ENCODE measurements at regions not wholly inside any gene's neighbourhood (a gene's known extent, or its start where the extent isn't known, plus 50 kb on each side); places are given as distances from the start of the nearest gene placed in this dataset.

DNA sequence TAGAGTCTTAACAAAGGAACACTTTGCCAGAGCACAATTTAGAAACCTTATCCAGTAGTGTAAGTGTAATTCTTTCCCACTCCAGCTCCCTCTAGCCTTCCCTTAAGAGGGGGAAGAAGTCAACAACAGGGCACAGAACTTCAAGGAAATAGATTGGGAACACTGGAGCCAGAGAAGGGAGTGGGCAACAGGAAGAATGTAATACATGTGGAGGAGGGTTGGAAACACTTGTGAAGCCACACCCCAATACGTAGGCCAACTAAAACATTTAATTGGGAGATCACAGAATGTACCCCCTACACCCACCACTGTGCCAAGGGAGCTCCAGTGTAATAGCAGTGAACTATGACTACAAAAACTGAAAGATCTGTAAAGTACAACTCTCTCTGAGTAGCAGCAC lies 735.7 kb upstream of the HS3ST5 start:
- no peaks in the 10 kb centered on the region for H3K27me3 ChIP-seq (ENCODE audit: control insufficient read depth, insufficient read depth, low read length)
- Mint-ChIP-seq H3K9me3 (peaks cover 4 to 18% (median 11%) of the 10 kb centered on the region in 7 donors), H3K36me3 (no peaks in the 10 kb centered on the region), H3K4me3 (no peak overlapping the region), H3K27me3 (no peaks in the 10 kb centered on the region), H3K27ac (peak overlapping the region in 1 of 3 donors; percentile 58), H3K4me1 (no peaks in the 10 kb centered on the region)
- no peak overlapping the region for H3K4me3 ChIP-seq (ENCODE audit: low read depth, low read length)
- H3K4me1 ChIP-seq (ENCODE audit: control insufficient read depth, insufficient read depth, low read length, poor library complexity, severe bottlenecking): no peaks in the 10 kb centered on the region
- DNase-seq: no peak
- ATAC-seq (ENCODE audit: low read depth in 2 of 2): no peak
- H3K27ac ChIP-seq (ENCODE audit: insufficient read depth, low read length, poor library complexity, severe bottlenecking): no peak overlapping the region
- H3K9me3 ChIP-seq (ENCODE audit: control insufficient read depth in 2 of 2, low read length in 2 of 2): no peaks in the 10 kb centered on the region
- H3K36me3 ChIP-seq (ENCODE audit: control insufficient read depth, insufficient read depth, low read length): no peaks in the 10 kb centered on the region

DNA sequence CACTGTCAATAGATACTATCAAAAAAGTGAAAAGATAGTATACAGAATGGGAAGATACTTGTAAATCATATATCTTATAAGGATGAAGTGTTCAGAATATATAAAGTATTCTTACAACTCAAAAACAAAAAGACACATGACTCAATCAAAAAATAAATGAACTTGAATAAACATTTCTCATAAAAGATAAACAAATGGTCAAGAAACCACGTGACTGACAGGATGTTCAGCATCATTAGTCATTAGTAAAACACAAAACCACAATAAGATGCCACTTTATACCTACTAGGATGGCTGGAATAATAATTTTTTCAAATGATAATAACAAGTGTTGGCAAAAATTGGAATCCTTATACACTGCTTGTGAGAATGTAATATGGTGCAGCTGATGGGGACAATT lies 729.1 kb upstream of the HS3ST5 start:
- Histone ChIP-seq H3K4me1 (ENCODE audit: control insufficient read depth, insufficient read depth, low read length, poor library complexity, severe bottlenecking) (no peaks in the 10 kb centered on the region), H3K27me3 (ENCODE audit: control insufficient read depth, insufficient read depth, low read length) (no peaks in the 10 kb centered on the region), H3K36me3 (ENCODE audit: control insufficient read depth, insufficient read depth, low read length) (no peaks in the 10 kb centered on the region), H3K9me3 (ENCODE audit: control insufficient read depth in 2 of 2, low read length in 2 of 2) (peaks cover 0 to 4% of the 10 kb centered on the region in 2 experiments), H3K4me3 (ENCODE audit: low read depth, low read length) (no peak overlapping the region), H3K27ac (ENCODE audit: insufficient read depth, low read length, poor library complexity, severe bottlenecking) (no peak overlapping the region)
- Mint-ChIP-seq H3K27ac (no peak overlapping the region), H3K27me3 (no peaks in the 10 kb centered on the region), H3K9me3 (peaks cover 0 to 18% (median 5%) of the 10 kb centered on the region in 7 donors), H3K4me3 (no peak overlapping the region), H3K36me3 (no peaks in the 10 kb centered on the region), H3K4me1 (no peaks in the 10 kb centered on the region)
- no peak for DNase-seq
- ATAC-seq (ENCODE audit: low read depth in 2 of 2): no peak

DNA sequence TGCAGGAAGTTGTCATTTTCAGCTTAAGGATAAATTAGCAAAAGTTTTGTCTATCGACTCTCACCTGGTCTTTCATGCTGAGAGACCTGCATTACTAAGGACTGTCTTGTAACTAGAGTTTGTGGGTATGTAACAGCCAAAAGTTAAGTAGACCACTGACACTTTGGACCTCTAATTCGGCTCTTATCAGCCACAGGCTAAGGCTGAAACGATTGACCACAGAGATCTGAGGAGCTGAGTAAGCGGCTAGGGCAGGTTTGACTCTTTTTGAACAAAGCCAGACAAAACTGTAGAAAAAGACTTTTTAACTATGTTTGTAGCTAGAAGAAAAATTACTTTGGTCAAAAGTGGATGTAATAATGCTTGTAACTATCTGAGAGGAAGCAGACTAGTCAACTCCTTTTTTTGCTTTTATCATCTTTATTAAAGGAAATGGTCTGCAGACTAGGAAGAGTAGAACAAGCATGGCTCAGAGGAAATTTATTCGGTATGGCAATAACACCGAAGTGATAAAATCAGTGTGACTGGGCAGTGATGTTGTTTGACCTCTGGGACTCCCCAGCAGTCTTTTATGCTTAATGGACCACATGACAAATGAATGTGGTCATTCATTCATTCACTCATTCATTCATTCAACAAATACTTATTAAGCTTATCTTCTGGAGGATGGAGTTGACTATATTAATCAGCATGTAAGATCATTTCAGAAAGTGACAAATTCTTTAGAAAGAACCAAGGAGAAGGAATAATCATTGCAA lies 725.0 kb upstream of the HS3ST5 start:
- DNase-seq (no peak), ATAC-seq (ENCODE audit: low read depth in 2 of 2) (no peak)
- Mint-ChIP-seq H3K27ac (no peak overlapping the region), H3K27me3 (no peaks in the 10 kb centered on the region), H3K4me3 (no peak overlapping the region), H3K4me1 (no peaks in the 10 kb centered on the region), H3K9me3 (peaks cover 0 to 15% (median 5%) of the 10 kb centered on the region in 7 donors), H3K36me3 (no peaks in the 10 kb centered on the region)
- no peaks in the 10 kb centered on the region for H3K27me3 ChIP-seq (ENCODE audit: control insufficient read depth, insufficient read depth, low read length)
- no peaks in the 10 kb centered on the region for H3K36me3 ChIP-seq (ENCODE audit: control insufficient read depth, insufficient read depth, low read length)
- no peaks in the 10 kb centered on the region for H3K4me1 ChIP-seq (ENCODE audit: control insufficient read depth, insufficient read depth, low read length, poor library complexity, severe bottlenecking)
- H3K27ac ChIP-seq (ENCODE audit: insufficient read depth, low read length, poor library complexity, severe bottlenecking): no peak overlapping the region
- H3K4me3 ChIP-seq (ENCODE audit: low read depth, low read length): no peak overlapping the region
- H3K9me3 ChIP-seq (ENCODE audit: control insufficient read depth in 2 of 2, low read length in 2 of 2): peaks cover 0 to 8% of the 10 kb centered on the region in 2 experiments

DNA sequence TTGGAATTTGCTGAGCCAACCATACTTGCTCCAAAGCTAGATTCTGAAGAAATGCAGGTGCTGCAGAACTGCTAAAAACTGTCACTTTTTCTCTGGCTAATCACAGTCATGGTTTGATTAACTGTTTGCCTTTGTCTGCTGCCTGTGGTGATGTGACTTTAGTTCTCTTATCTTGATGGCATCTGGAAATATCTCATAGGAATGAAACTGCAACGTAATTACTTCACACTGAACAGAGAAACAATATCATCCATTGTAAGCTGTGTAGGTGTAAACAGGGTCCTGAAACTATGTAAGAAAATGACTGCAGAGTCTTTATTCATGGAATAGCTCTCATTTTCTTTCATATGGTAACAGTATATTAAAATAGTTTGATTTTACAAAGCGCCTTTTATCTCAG lies 721.9 kb upstream of the HS3ST5 start:
- no peaks in the 10 kb centered on the region for H3K27me3 ChIP-seq (ENCODE audit: control insufficient read depth, insufficient read depth, low read length)
- Mint-ChIP-seq H3K36me3 (no peaks in the 10 kb centered on the region), H3K4me3 (no peak overlapping the region), H3K9me3 (peaks cover 0 to 11% (median 2%) of the 10 kb centered on the region in 7 donors), H3K4me1 (no peaks in the 10 kb centered on the region), H3K27me3 (no peaks in the 10 kb centered on the region), H3K27ac (no peak overlapping the region)
- no peak overlapping the region for H3K27ac ChIP-seq (ENCODE audit: insufficient read depth, low read length, poor library complexity, severe bottlenecking)
- no peak overlapping the region for H3K4me3 ChIP-seq (ENCODE audit: low read depth, low read length)
- ATAC-seq (ENCODE audit: low read depth in 2 of 2) (no peak), DNase-seq (no peak)
- H3K9me3 ChIP-seq (ENCODE audit: control insufficient read depth in 2 of 2, low read length in 2 of 2): peaks cover 0 to 4% of the 10 kb centered on the region in 2 experiments
- no peaks in the 10 kb centered on the region for H3K36me3 ChIP-seq (ENCODE audit: control insufficient read depth, insufficient read depth, low read length)
- H3K4me1 ChIP-seq (ENCODE audit: control insufficient read depth, insufficient read depth, low read length, poor library complexity, severe bottlenecking): no peaks in the 10 kb centered on the region

DNA sequence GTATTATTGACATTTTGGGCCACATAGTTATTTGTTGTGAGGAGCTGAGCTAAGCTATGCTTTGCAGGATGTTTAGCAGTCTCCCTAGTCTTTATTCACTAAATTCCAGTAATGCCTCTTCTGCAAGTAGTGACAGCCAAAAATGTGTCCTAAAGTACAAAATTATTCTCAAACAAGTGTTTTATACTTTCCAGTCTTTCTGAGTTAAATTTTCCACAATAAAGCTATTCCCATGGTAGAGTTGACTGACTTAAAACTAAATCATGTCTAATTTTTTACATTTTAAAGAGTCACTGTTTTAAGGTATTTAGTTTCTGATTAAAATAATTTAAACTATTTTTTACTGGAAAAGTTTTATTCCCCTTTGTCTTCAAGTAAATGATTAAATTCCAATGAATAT lies 717.8 kb upstream of the HS3ST5 start:
- Mint-ChIP-seq H3K36me3 (no peaks in the 10 kb centered on the region), H3K9me3 (peaks cover 0 to 7% (median 3%) of the 10 kb centered on the region in 7 donors), H3K27ac (no peak overlapping the region), H3K4me3 (no peak overlapping the region), H3K4me1 (no peaks in the 10 kb centered on the region), H3K27me3 (no peaks in the 10 kb centered on the region)
- no peaks in the 10 kb centered on the region for H3K36me3 ChIP-seq (ENCODE audit: control insufficient read depth, insufficient read depth, low read length)
- no peaks in the 10 kb centered on the region for H3K4me1 ChIP-seq (ENCODE audit: control insufficient read depth, insufficient read depth, low read length, poor library complexity, severe bottlenecking)
- no peaks in the 10 kb centered on the region for H3K27me3 ChIP-seq (ENCODE audit: control insufficient read depth, insufficient read depth, low read length)
- no peak overlapping the region for H3K27ac ChIP-seq (ENCODE audit: insufficient read depth, low read length, poor library complexity, severe bottlenecking)
- no peak for ATAC-seq (ENCODE audit: low read depth in 2 of 2)
- no peak for DNase-seq
- H3K9me3 ChIP-seq (ENCODE audit: control insufficient read depth in 2 of 2, low read length in 2 of 2): peaks cover 0 to 4% of the 10 kb centered on the region in 2 experiments
- H3K4me3 ChIP-seq (ENCODE audit: low read depth, low read length): no peak overlapping the region

DNA sequence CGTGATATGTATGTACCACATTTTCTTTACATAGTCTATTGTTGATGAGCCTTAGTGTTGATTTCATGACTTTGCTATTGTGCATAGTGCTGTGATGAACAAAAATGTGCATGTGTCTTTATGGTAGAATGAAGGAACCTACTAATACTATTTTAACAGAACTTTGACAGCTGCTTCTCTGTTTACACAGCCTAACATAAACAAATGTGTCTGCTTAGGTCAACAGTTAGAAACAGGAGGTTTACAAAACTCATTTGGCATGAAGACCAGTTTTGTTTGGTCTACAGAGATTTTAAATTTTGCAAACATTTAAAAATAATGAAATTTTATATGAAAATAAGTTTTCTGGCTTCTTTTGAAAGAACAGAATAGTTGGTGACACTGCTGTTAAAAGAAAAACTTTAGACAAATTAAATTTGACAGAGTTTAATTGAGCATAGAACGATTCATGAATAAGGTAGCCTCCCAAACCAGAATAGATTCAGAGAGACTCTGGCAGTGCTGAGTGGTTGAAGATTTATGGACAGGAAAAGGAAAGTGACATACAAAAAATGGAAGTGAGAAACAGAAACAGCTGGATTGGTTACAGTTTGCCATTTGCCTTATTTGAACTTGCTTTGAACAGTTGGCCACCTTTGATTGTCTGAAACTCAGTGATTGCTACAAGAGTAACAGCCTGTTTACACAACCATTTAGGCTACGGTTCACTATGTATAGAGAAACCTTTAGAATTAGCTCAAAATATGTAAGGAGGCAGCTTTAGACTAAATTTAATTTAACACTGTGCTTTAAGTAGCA lies 715.8 kb upstream of the HS3ST5 start:
- H3K27ac ChIP-seq (ENCODE audit: insufficient read depth, low read length, poor library complexity, severe bottlenecking): no peak overlapping the region
- peaks cover 0 to 8% (median 6%) of the 10 kb centered on the region in 7 donors for H3K9me3 Mint-ChIP-seq
- H3K4me3 Mint-ChIP-seq: no peak overlapping the region
- H3K4me1 Mint-ChIP-seq: no peaks in the 10 kb centered on the region
- no peaks in the 10 kb centered on the region for H3K27me3 Mint-ChIP-seq
- no peak for ATAC-seq (ENCODE audit: low read depth in 2 of 2)
- H3K27ac Mint-ChIP-seq: no peak overlapping the region
- H3K9me3 ChIP-seq (ENCODE audit: control insufficient read depth in 2 of 2, low read length in 2 of 2): peaks cover 0 to 3% of the 10 kb centered on the region in 2 experiments
- no peaks in the 10 kb centered on the region for H3K27me3 ChIP-seq (ENCODE audit: control insufficient read depth, insufficient read depth, low read length)
- H3K36me3 Mint-ChIP-seq: no peaks in the 10 kb centered on the region
- DNase-seq: no peak
- H3K4me3 ChIP-seq (ENCODE audit: low read depth, low read length): no peak overlapping the region
- H3K36me3 ChIP-seq (ENCODE audit: control insufficient read depth, insufficient read depth, low read length): no peaks in the 10 kb centered on the region
- no peaks in the 10 kb centered on the region for H3K4me1 ChIP-seq (ENCODE audit: control insufficient read depth, insufficient read depth, low read length, poor library complexity, severe bottlenecking)

DNA sequence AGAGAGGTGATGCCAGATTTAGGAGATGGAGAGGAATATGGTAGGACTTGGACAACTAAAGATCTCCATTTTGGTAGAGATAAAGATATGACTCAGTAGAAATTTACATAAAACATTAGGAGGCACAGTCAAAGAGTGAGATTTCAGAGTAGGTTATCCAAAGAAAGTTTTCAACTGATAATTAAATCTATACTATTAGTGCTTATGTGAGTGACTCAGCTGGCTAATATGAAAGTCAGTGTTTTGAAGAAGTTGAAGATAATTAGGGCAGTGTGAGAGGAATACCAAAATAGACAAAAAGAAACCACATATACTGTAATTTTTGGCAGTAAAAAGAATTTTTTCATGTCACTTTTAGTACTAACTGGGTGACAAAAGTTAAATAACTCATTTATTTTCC lies 712.8 kb upstream of the HS3ST5 start:
- Mint-ChIP-seq H3K27ac (no peak overlapping the region), H3K27me3 (no peaks in the 10 kb centered on the region), H3K9me3 (peaks cover 0 to 17% (median 5%) of the 10 kb centered on the region in 7 donors), H3K36me3 (no peaks in the 10 kb centered on the region), H3K4me3 (no peak overlapping the region), H3K4me1 (no peaks in the 10 kb centered on the region)
- Histone ChIP-seq H3K27ac (ENCODE audit: insufficient read depth, low read length, poor library complexity, severe bottlenecking) (no peak overlapping the region), H3K4me1 (ENCODE audit: control insufficient read depth, insufficient read depth, low read length, poor library complexity, severe bottlenecking) (no peaks in the 10 kb centered on the region), H3K36me3 (ENCODE audit: control insufficient read depth, insufficient read depth, low read length) (no peaks in the 10 kb centered on the region), H3K27me3 (ENCODE audit: control insufficient read depth, insufficient read depth, low read length) (no peaks in the 10 kb centered on the region), H3K4me3 (ENCODE audit: low read depth, low read length) (no peak overlapping the region), H3K9me3 (ENCODE audit: control insufficient read depth in 2 of 2, low read length in 2 of 2) (no peaks in the 10 kb centered on the region)
- DNase-seq (no peak), ATAC-seq (ENCODE audit: low read depth in 2 of 2) (no peak)

All from CD4-positive, CD25-positive, alpha-beta regulatory T cell (primary cell).